Panc1 (cell line): ENCODE measurements at regions not wholly inside any gene's neighbourhood (a gene's known extent, or its start where the extent isn't known, plus 50 kb on each side); places are given as distances from the start of the nearest gene placed in this dataset.

ENCODE experiments used
- POLR2AphosphoS5 ChIP-seq: IDR thresholded peaks from 2 replicates; pipeline ENCODE4 v1.6.1; 2012; ENCODE audit warnings: mild to moderate bottlenecking, low read depth, low read length, moderate library complexity
- SIN3A ChIP-seq: IDR thresholded peaks from 2 replicates; pipeline ENCODE4 v1.6.1; 2012; ENCODE audit warnings: low read depth, mild to moderate bottlenecking, low read length, moderate library complexity, borderline replicate concordance; ENCODE audit not compliant: insufficient read depth
- TCF7L2 ChIP-seq: IDR thresholded peaks from 2 replicates; pipeline ENCODE4 v1.6.1; 2011; ENCODE audit warnings: mild to moderate bottlenecking, low read depth, low read length, inconsistent platforms
- TF ChIP-seq, protein P1 (sequence below), 2 experiments: IDR thresholded peaks; 2 replicates each; pipeline ENCODE4 v1.6.1; 2011 to 2012; ENCODE audit warnings: low read depth in 2 of 2, control low read depth in 1 of 2, low read length in 1 of 2, mild to moderate bottlenecking in 1 of 2, moderate library complexity in 1 of 2; ENCODE audit not compliant: insufficient read depth in 1 of 2
- TF ChIP-seq, protein P2 (sequence below): fragments of 450-650 bp; IDR thresholded peaks from 2 replicates; pipeline ENCODE4 v1.5.1; 2017; ENCODE audit warnings: mild to moderate bottlenecking

DNA sequence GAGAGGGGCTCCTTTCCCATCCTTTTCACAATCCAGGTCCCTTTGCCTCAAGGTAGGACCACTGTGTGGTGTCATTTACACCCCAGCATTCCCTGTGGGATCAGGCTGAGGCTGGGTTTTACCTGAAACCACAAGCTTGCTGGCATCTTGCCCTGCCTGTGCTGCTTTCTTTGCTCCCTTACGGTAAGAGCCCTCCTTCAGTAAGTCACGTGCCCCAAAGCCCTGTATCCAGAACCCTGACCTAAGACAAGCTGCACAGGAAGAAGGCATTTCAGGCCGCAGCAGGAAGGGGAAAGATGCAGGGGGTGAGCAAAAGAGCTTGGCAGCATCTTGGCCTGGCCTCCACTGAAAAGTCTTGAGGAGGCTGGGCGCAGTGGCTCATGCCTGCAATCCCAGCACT is 58.4 kb downstream of the KLHDC7A start:
- TF ChIP-seq, protein P1, sequence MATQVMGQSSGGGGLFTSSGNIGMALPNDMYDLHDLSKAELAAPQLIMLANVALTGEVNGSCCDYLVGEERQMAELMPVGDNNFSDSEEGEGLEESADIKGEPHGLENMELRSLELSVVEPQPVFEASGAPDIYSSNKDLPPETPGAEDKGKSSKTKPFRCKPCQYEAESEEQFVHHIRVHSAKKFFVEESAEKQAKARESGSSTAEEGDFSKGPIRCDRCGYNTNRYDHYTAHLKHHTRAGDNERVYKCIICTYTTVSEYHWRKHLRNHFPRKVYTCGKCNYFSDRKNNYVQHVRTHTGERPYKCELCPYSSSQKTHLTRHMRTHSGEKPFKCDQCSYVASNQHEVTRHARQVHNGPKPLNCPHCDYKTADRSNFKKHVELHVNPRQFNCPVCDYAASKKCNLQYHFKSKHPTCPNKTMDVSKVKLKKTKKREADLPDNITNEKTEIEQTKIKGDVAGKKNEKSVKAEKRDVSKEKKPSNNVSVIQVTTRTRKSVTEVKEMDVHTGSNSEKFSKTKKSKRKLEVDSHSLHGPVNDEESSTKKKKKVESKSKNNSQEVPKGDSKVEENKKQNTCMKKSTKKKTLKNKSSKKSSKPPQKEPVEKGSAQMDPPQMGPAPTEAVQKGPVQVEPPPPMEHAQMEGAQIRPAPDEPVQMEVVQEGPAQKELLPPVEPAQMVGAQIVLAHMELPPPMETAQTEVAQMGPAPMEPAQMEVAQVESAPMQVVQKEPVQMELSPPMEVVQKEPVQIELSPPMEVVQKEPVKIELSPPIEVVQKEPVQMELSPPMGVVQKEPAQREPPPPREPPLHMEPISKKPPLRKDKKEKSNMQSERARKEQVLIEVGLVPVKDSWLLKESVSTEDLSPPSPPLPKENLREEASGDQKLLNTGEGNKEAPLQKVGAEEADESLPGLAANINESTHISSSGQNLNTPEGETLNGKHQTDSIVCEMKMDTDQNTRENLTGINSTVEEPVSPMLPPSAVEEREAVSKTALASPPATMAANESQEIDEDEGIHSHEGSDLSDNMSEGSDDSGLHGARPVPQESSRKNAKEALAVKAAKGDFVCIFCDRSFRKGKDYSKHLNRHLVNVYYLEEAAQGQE (IDR thresholded peaks at IDR 0.05; ENCODE audit: insufficient read depth in 1 of 2, low read depth in 2 of 2, low read length in 1 of 2): no peak
- TF ChIP-seq, protein P2, sequence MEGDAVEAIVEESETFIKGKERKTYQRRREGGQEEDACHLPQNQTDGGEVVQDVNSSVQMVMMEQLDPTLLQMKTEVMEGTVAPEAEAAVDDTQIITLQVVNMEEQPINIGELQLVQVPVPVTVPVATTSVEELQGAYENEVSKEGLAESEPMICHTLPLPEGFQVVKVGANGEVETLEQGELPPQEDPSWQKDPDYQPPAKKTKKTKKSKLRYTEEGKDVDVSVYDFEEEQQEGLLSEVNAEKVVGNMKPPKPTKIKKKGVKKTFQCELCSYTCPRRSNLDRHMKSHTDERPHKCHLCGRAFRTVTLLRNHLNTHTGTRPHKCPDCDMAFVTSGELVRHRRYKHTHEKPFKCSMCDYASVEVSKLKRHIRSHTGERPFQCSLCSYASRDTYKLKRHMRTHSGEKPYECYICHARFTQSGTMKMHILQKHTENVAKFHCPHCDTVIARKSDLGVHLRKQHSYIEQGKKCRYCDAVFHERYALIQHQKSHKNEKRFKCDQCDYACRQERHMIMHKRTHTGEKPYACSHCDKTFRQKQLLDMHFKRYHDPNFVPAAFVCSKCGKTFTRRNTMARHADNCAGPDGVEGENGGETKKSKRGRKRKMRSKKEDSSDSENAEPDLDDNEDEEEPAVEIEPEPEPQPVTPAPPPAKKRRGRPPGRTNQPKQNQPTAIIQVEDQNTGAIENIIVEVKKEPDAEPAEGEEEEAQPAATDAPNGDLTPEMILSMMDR: no peak
- TF ChIP-seq POLR2AphosphoS5 (no peak), TCF7L2 (no peak), SIN3A (no peak)
